IMR-90 (cell line): ENCODE measurements at regions not wholly inside any gene's neighbourhood (a gene's known extent, or its start where the extent isn't known, plus 50 kb on each side); places are given as distances from the start of the nearest gene placed in this dataset.

Source experiments
- ATAC-seq: fragments of 200-7000 bp; cut with Tn5 transposase; 2 replicates; pipeline ENCODE4 v1.9.1; 2020; ENCODE audit warnings: low read depth, mild to moderate bottlenecking, moderate library complexity
- BruUV-seq: library from RNA; stranded (reverse); fragments of 400-500 nt; replicated peaks from 2 replicates; lab custom pipeline; 2021; lab: Mats Ljungman, UMichigan
- CTCF ChIA-PET: fragments of 300-600 bp; formaldehyde crosslinking; extraction: SDS; loops from one replicate; lab custom pipeline; 2021; ENCODE audit warnings: antibody characterized with exemption; lab: Yijun Ruan, JAX
- POLR2A ChIA-PET: fragments of 300-600 bp; sonication (Branson Sonifier 250); formaldehyde crosslinking; loops from one replicate; lab custom pipeline; 2022; ENCODE audit warnings: antibody characterized with exemption; ENCODE audit not compliant: unreplicated experiment; lab: Charles Lee
- DNase-seq: peaks from one replicate; pipeline ENCODE4 v3.0.0; 2013
- H2AFZ ChIP-seq: replicated peaks from 2 replicates; pipeline ENCODE3; 2013; ENCODE audit warnings: low read length, mild to moderate bottlenecking; ENCODE audit not compliant: poor library complexity
- H2AK5ac ChIP-seq: 2 replicates; pipeline ENCODE4 v1.6.1; 2013; ENCODE audit warnings: low read depth, low read length, inconsistent platforms
- H2AK9ac ChIP-seq: replicated peaks from 2 replicates; pipeline ENCODE3; 2013; ENCODE audit warnings: mild to moderate bottlenecking, low read depth, low read length, moderate library complexity; ENCODE audit not compliant: poor library complexity
- H2BK120ac ChIP-seq: 2 replicates; pipeline ENCODE4 v1.6.1; 2013; ENCODE audit warnings: low read depth, low read length, inconsistent platforms
- H2BK15ac ChIP-seq: 3 replicates; pipeline ENCODE4 v1.6.1; 2013; ENCODE audit warnings: low read depth, low read length, inconsistent platforms
- H2BK20ac ChIP-seq: 2 replicates; pipeline ENCODE4 v1.6.1; 2013; ENCODE audit warnings: low read depth, mild to moderate bottlenecking, inconsistent platforms, low read length, moderate library complexity
- H2BK5ac ChIP-seq: 2 replicates; pipeline ENCODE4 v1.6.1; 2013; ENCODE audit warnings: mild to moderate bottlenecking, low read depth, low read length, inconsistent platforms; ENCODE audit not compliant: poor library complexity, severe bottlenecking
- H3K14ac ChIP-seq: replicated peaks from 2 replicates; pipeline ENCODE4 v1.6.1; 2013; ENCODE audit warnings: low read depth, low read length, inconsistent platforms
- H3K18ac ChIP-seq: 2 replicates; pipeline ENCODE4 v1.6.1; 2013; ENCODE audit warnings: low read depth, low read length, control low read depth
- H3K23ac ChIP-seq: 2 replicates; pipeline ENCODE4 v1.6.1; 2013; ENCODE audit warnings: low read depth, low read length, inconsistent platforms
- H3K27ac ChIP-seq: 2 replicates; pipeline ENCODE4 v1.5.1; 2013; ENCODE audit warnings: mild to moderate bottlenecking, control low read depth, low read length; ENCODE audit not compliant: insufficient read depth
- H3K27me3 ChIP-seq: 2 replicates; pipeline ENCODE4 v1.6.1; 2013; ENCODE audit warnings: low read length; ENCODE audit not compliant: control insufficient read depth, insufficient read depth
- H3K36me3 ChIP-seq: 2 replicates; pipeline ENCODE4 v1.6.1; 2013; ENCODE audit warnings: low read length, mixed read lengths; ENCODE audit not compliant: control insufficient read depth, insufficient read depth
- H3K4ac ChIP-seq: 2 replicates; pipeline ENCODE4 v1.6.1; 2013; ENCODE audit warnings: low read depth, low read length, inconsistent platforms
- H3K4me1 ChIP-seq: 2 replicates; pipeline ENCODE4 v1.6.1; 2013; ENCODE audit warnings: low read length, mixed read lengths; ENCODE audit not compliant: control insufficient read depth, insufficient read depth
- H3K4me2 ChIP-seq: 2 replicates; pipeline ENCODE4 v1.6.1; 2013; ENCODE audit warnings: low read depth, mild to moderate bottlenecking, control low read depth, low read length, moderate library complexity
- H3K4me3 ChIP-seq: 2 replicates; pipeline ENCODE4 v1.5.1; 2013; ENCODE audit warnings: low read depth, mild to moderate bottlenecking, control low read depth, low read length, moderate library complexity; ENCODE audit not compliant: insufficient read depth
- H3K56ac ChIP-seq: 2 replicates; pipeline ENCODE4 v1.6.1; 2013; ENCODE audit warnings: low read length, inconsistent platforms; ENCODE audit not compliant: insufficient read depth; ENCODE audit errors: extremely low read depth
- H3K79me1 ChIP-seq, 2 experiments: 2 replicates each; pipeline ENCODE4 v1.6.1; 2013; ENCODE audit warnings: low read length in 2 of 2, inconsistent platforms in 1 of 2, low read depth in 1 of 2
- H3K9ac ChIP-seq: 2 replicates; pipeline ENCODE4 v1.6.1; 2013; ENCODE audit warnings: low read depth, low read length, control low read depth
- H3K9me1 ChIP-seq: 2 replicates; pipeline ENCODE4 v1.6.1; 2013; ENCODE audit warnings: low read length, inconsistent platforms; ENCODE audit not compliant: insufficient read depth
- H3K9me3 ChIP-seq: 2 replicates; pipeline ENCODE4 v1.6.1; 2013; ENCODE audit warnings: low read length; ENCODE audit not compliant: control insufficient read depth, insufficient read depth
- H4K20me1 ChIP-seq: 2 replicates; pipeline ENCODE4 v1.6.1; 2013; ENCODE audit warnings: low read length, inconsistent platforms; ENCODE audit not compliant: insufficient read depth
- H4K5ac ChIP-seq: 2 replicates; pipeline ENCODE4 v1.6.1; 2013; ENCODE audit warnings: mild to moderate bottlenecking, low read depth, low read length, control low read depth
- H4K8ac ChIP-seq, 2 experiments: 2 replicates each; pipeline ENCODE4 v1.6.1; 2013; ENCODE audit warnings: low read depth in 2 of 2, low read length in 2 of 2, control low read depth in 1 of 2, inconsistent platforms in 1 of 2
- H4K91ac ChIP-seq: 2 replicates; pipeline ENCODE4 v1.6.1; 2013; ENCODE audit warnings: low read depth, low read length, inconsistent platforms; ENCODE audit not compliant: insufficient read depth
- BHLHE40 ChIP-seq: fragments of 150-350 bp; IDR thresholded peaks from 2 replicates; pipeline ENCODE4 v1.6.1; 2016; ENCODE audit warnings: mild to moderate bottlenecking, low read depth, low read length
- CHD1 ChIP-seq: IDR thresholded peaks from 2 replicates; pipeline ENCODE4 v1.6.1; 2012; ENCODE audit warnings: low read depth, low read length, improper control_type of control experiment
- MAFK ChIP-seq: IDR thresholded peaks from 2 replicates; pipeline ENCODE4 v1.6.1; 2012; ENCODE audit warnings: low read depth, low read length, improper control_type of control experiment
- MXI1 ChIP-seq: IDR thresholded peaks from 2 replicates; pipeline ENCODE4 v1.6.1; 2012; ENCODE audit warnings: low read depth, mild to moderate bottlenecking, low read length, moderate library complexity, borderline replicate concordance
- USF2 ChIP-seq: fragments of 150-350 bp; IDR thresholded peaks from 2 replicates; pipeline ENCODE4 v1.6.1; 2017; ENCODE audit warnings: mild to moderate bottlenecking, antibody characterized with exemption, low read length, low read depth
- whole genome bisulfite sequencing, 2 experiments: methylation state at CpG; one replicate each; pipeline versions ENCODE4 v1.1.5 to v1.1.7; 2013; ENCODE audit warnings: missing lambda C conversion rate in 2 of 2; ENCODE audit not compliant: insufficient read length in 1 of 2; ENCODE audit errors: extremely low coverage in 2 of 2; 5-methylcytosine and 5-hydroxymethylcytosine counted together
- dilution Hi-C: fragments of 300-500 bp; cut with HindIII; formaldehyde crosslinking; loops from one replicate; pipeline ENCODE4 v1.14.3; 2018; ENCODE audit warnings: low sequenced_read_pairs; ENCODE audit not compliant: unreplicated experiment
- in situ Hi-C: fragments of 300-500 bp; cut with MboI; formaldehyde crosslinking; loops from 3 replicates; pipeline ENCODE4 v1.14.3; 2019; ENCODE audit warnings: low sequenced_read_pairs, inconsistent platforms, mixed read lengths
- intact Hi-C: fragments of 100-400 bp; cut with micrococcal nuclease; formaldehyde crosslinking; loops from 2 replicates; pipeline ENCODE4 v1.10.0; 2022

- H3K9me1 ChIP-seq, result no peaks in the 10 kb centered on the region
- H3K27me3 ChIP-seq, result peaks cover 22% of the 10 kb centered on the region
- H4K91ac ChIP-seq, result no peak overlapping the region
- no peak overlapping the region for H3K18ac ChIP-seq
- no peak overlapping the region for H2AK5ac ChIP-seq
- in situ Hi-C loops (loop anchor here (10.0 kb wide), 2 partner anchors 113 to 273 kb away; no protein-coding TSS in a partner anchor), dilution Hi-C loops (no loop called here), intact Hi-C loops (loop anchor here (5.0 kb wide), 1 partner anchor 141 kb away; no protein-coding TSS in a partner anchor)
- no peak overlapping the region for H2AK9ac ChIP-seq
- no peak overlapping the region for H4K8ac ChIP-seq
- CTCF ChIA-PET, result interaction anchor here (0.9 kb wide), 1 partner anchor 50 kb away, joined by 3 read pairs; no protein-coding TSS in a partner anchor
- H2BK20ac ChIP-seq, result no peak overlapping the region
- no TSS peak for BruUV-seq
- no peak overlapping the region for H3K14ac ChIP-seq
- H3K27ac ChIP-seq, result no peak overlapping the region
- TF ChIP-seq BHLHE40 (no peak), MXI1 (no peak), CHD1 (no peak), USF2 (no peak), MAFK (no peak)
- no peaks in the 10 kb centered on the region for H4K20me1 ChIP-seq
- no peak overlapping the region for H2AFZ ChIP-seq
- H4K5ac ChIP-seq, result no peak overlapping the region
- H3K56ac ChIP-seq, result no peak overlapping the region
- no peaks in the 10 kb centered on the region for H3K36me3 ChIP-seq
- H3K9me3 ChIP-seq, result no peaks in the 10 kb centered on the region
- DNase-seq (no peak), ATAC-seq (no peak)
- H2BK5ac ChIP-seq, result no peak overlapping the region
- H3K4me2 ChIP-seq, result no peak overlapping the region
- no peaks in the 10 kb centered on the region for H3K4me1 ChIP-seq
- H2BK120ac ChIP-seq, result no peak overlapping the region
- POLR2A ChIA-PET, result no interaction called here
- no peak overlapping the region for H3K9ac ChIP-seq
- H2BK15ac ChIP-seq, result no peak overlapping the region
- no peaks in the 10 kb centered on the region for H3K79me1 ChIP-seq
- H3K23ac ChIP-seq, result no peak overlapping the region
- WGBS, 2 experiments, result 93% methylated on average over 4 of the region's 8 CpGs; no CpG with 5 or more reads in 1 of the 2 experiments
- H3K4ac ChIP-seq, result no peak overlapping the region
- H3K4me3 ChIP-seq, result no peak overlapping the region
These were observed 65.7 kb upstream of the NUP50 start for GRCh38 chr22:45098056-45098455.
